NCI-H1417 (cell line): ENCODE measurements at regions not wholly inside any gene's neighbourhood (a gene's known extent, or its start where the extent isn't known, plus 50 kb on each side); places are given as distances from the start of the nearest gene placed in this dataset.
"Not testable (repeated sequence)": the region's sequence is repeated elsewhere in the genome, so short reads cannot be mapped to it uniquely, and the experiment has no call there.

ENCODE experiments used
- DNase-seq, 3 experiments: peaks; one replicate each; lab custom pipeline; 2025; lab: John Stamatoyannopoulos, UW

DNA sequence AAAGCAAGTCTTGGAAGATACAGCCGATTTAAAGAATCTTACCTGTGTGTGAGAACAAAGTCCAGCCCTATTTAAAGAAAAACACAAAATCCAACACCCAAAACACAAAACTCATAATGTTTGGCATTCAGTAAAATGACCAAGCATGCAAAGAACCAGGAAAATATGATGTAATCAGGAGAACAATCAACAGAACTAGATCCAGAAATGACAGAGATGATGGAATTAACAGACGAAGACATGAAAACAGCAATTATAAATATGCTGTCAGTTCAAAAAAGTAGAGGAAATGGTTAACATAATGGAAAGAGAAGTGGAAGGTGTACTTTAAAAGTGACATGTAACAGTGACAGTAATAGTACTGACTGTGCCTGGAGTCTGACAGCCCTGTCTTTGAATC, 56.1 kb upstream of the ERV3-1 start:
- not testable (repeated sequence) for DNase-seq

DNA sequence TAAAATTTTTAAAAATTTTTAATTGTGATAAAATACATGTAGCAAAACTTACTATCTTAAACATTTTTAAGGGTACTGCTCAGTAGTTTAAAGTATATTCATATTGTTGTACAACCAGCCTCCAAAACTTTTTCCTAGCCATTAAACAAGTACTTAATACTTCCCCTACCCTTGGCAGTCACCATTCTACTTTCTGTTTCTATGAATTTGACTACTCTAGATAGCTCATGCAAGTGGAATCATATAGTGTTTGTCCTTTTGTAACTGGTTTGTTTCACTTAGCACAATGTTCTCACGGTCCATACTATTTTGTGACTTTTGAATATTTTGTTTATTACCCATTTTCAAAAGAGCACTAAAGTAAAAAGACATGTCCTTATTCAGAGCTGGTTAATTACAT, 52.8 kb upstream of the ERV3-1 start:
- not testable (repeated sequence) for DNase-seq
